SK-N-SH treated with all-trans-retinoic acid at 6 μM for 48 hours (cell line): ENCODE measurements at regions not wholly inside any gene's neighbourhood (a gene's known extent, or its start where the extent isn't known, plus 50 kb on each side); places are given as distances from the start of the nearest gene placed in this dataset.

ENCODE experiments used
- ATAC-seq: fragments of 200-7000 bp; cut with Tn5 transposase; 3 replicates; pipeline ENCODE4 v1.9.1; 2020; ENCODE audit warnings: mild to moderate bottlenecking, moderate library complexity
- ARNTL ChIP-seq: fragments of 450-650 bp; formaldehyde crosslinking; IDR thresholded peaks from 2 replicates; pipeline ENCODE4 v1.5.0; 2020; ENCODE audit warnings: low read depth, mild to moderate bottlenecking, moderate library complexity, borderline replicate concordance
- BACH2 ChIP-seq: fragments of 250-450 bp; sonication (Bioruptor Pico); IDR thresholded peaks from 2 replicates; pipeline ENCODE4 v1.9.0; 2021; ENCODE audit warnings: mild to moderate bottlenecking, borderline replicate concordance
- CREB5 ChIP-seq: fragments of 250-450 bp; sonication (Bioruptor Pico); IDR thresholded peaks from 2 replicates; pipeline ENCODE4 v1.5.1; 2020; ENCODE audit warnings: low read depth, mild to moderate bottlenecking, moderate library complexity
- CSDC2 ChIP-seq: fragments of 250-450 bp; sonication (Bioruptor Pico); IDR thresholded peaks from 2 replicates; pipeline ENCODE4 v1.5.0; 2020; ENCODE audit warnings: mild to moderate bottlenecking, moderate library complexity
- CSRNP3 ChIP-seq: fragments of 250-450 bp; sonication (Bioruptor Pico); IDR thresholded peaks from 2 replicates; pipeline ENCODE4 v1.5.1; 2021; ENCODE audit warnings: mild to moderate bottlenecking, moderate library complexity
- ESRRG ChIP-seq: fragments of 250-450 bp; sonication (Bioruptor Pico); IDR thresholded peaks from 2 replicates; pipeline ENCODE4 v1.6.1; 2021; ENCODE audit warnings: mild to moderate bottlenecking
- GLIS3 ChIP-seq: fragments of 250-450 bp; sonication (Bioruptor Pico); IDR thresholded peaks from 2 replicates; pipeline ENCODE4 v1.5.0; 2020; ENCODE audit warnings: mild to moderate bottlenecking, moderate library complexity
- ISL1 ChIP-seq: fragments of 250-450 bp; sonication (Bioruptor Pico); IDR thresholded peaks from 2 replicates; pipeline ENCODE4 v2.1.2; 2022; ENCODE audit warnings: mild to moderate bottlenecking, moderate library complexity
- OSR1 ChIP-seq: fragments of 250-450 bp; sonication (Bioruptor Pico); IDR thresholded peaks from 2 replicates; pipeline ENCODE4 v1.8.0; 2022; ENCODE audit warnings: moderate library complexity, mild to moderate bottlenecking, inconsistent platforms
- PPARA ChIP-seq: fragments of 250-450 bp; sonication (Bioruptor Pico); IDR thresholded peaks from 2 replicates; pipeline ENCODE4 v1.5.0; 2020; ENCODE audit warnings: mild to moderate bottlenecking, borderline replicate concordance
- RARB ChIP-seq: fragments of 250-450 bp; sonication (Bioruptor Pico); IDR thresholded peaks from 2 replicates; pipeline ENCODE4 v1.8.0; 2021; ENCODE audit warnings: mild to moderate bottlenecking, moderate library complexity
- SNAI2 ChIP-seq: fragments of 250-450 bp; sonication (Bioruptor Pico); IDR thresholded peaks from 2 replicates; pipeline ENCODE4 v1.5.0; 2020; ENCODE audit warnings: mild to moderate bottlenecking, moderate library complexity
- TCF4 ChIP-seq: fragments of 250-450 bp; sonication (Bioruptor Pico); IDR thresholded peaks from 2 replicates; pipeline ENCODE4 v1.8.0; 2021; ENCODE audit warnings: mild to moderate bottlenecking, moderate library complexity, borderline replicate concordance
- TOX ChIP-seq: fragments of 250-450 bp; sonication (Bioruptor Pico); IDR thresholded peaks from 2 replicates; pipeline ENCODE4 v1.8.0; 2021; ENCODE audit warnings: mild to moderate bottlenecking, moderate library complexity, borderline replicate concordance
- ZC3H10 ChIP-seq: fragments of 250-450 bp; sonication (Bioruptor Pico); IDR thresholded peaks from 2 replicates; pipeline ENCODE4 v1.5.1; 2021; ENCODE audit warnings: mild to moderate bottlenecking, moderate library complexity
- ZFP3 ChIP-seq: fragments of 250-450 bp; sonication (Bioruptor Pico); IDR thresholded peaks from 2 replicates; pipeline ENCODE4 v1.5.0; 2020; ENCODE audit warnings: mild to moderate bottlenecking, moderate library complexity
- ZFP30 ChIP-seq: fragments of 450-650 bp; formaldehyde crosslinking; IDR thresholded peaks from 2 replicates; pipeline ENCODE4 v1.5.0; 2022; ENCODE audit warnings: mild to moderate bottlenecking, moderate library complexity
- ZNF565 ChIP-seq: fragments of 450-650 bp; formaldehyde crosslinking; conservative IDR thresholded peaks from 2 replicates; pipeline ENCODE4 v1.5.0; 2020; ENCODE audit warnings: low read depth, mild to moderate bottlenecking, moderate library complexity
- ZNF70 ChIP-seq: fragments of 450-650 bp; formaldehyde crosslinking; IDR thresholded peaks from 2 replicates; pipeline ENCODE4 v1.5.0; 2020; ENCODE audit warnings: mild to moderate bottlenecking, moderate library complexity
- ZNF8 ChIP-seq: fragments of 450-650 bp; formaldehyde crosslinking; IDR thresholded peaks from 2 replicates; pipeline ENCODE4 v1.5.0; 2020; ENCODE audit warnings: mild to moderate bottlenecking, moderate library complexity
- TF ChIP-seq, protein P1 (sequence below): fragments of 250-450 bp; sonication (Bioruptor Pico); IDR thresholded peaks from 2 replicates; pipeline ENCODE4 v1.8.0; 2020; ENCODE audit warnings: mild to moderate bottlenecking, moderate library complexity, borderline replicate concordance

DNA sequence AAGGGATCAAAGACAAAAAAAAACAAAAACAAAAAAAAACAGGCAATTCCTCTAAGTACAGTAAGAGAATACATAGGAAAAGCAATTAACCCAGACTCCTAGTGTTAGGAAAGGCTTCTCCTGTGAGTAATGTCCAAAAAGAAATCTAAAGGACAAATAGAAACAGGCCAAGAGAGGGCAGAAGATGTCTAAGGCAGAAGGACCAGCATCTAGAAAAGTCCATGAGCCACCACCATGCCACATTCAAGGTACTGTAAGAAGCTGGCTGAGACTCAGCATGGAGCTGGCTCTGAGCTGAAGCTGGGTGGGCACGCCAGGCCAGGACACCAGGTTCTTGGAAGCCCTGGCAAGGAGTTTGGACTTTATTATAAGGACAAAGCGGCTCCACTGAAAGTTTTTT, 118.1 kb upstream of the FRY start:
- TF ChIP-seq OSR1 (CRISPR knock-in tag): no peak
- no peak for TF ChIP-seq ZC3H10 (CRISPR knock-in tag)
- TF ChIP-seq, protein P1, sequence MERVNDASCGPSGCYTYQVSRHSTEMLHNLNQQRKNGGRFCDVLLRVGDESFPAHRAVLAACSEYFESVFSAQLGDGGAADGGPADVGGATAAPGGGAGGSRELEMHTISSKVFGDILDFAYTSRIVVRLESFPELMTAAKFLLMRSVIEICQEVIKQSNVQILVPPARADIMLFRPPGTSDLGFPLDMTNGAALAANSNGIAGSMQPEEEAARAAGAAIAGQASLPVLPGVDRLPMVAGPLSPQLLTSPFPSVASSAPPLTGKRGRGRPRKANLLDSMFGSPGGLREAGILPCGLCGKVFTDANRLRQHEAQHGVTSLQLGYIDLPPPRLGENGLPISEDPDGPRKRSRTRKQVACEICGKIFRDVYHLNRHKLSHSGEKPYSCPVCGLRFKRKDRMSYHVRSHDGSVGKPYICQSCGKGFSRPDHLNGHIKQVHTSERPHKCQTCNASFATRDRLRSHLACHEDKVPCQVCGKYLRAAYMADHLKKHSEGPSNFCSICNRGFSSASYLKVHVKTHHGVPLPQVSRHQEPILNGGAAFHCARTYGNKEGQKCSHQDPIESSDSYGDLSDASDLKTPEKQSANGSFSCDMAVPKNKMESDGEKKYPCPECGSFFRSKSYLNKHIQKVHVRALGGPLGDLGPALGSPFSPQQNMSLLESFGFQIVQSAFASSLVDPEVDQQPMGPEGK: no peak
- TF ChIP-seq ESRRG (CRISPR knock-in tag): no peak
- no peak for TF ChIP-seq ZNF70 (CRISPR knock-in tag)
- TF ChIP-seq SNAI2 (CRISPR knock-in tag): no peak
- no peak for TF ChIP-seq CSDC2 (CRISPR knock-in tag)
- no peak for TF ChIP-seq CSRNP3 (CRISPR knock-in tag)
- no peak for TF ChIP-seq CREB5 (CRISPR knock-in tag)
- no peak for TF ChIP-seq GLIS3
- no peak for TF ChIP-seq ZFP30 (CRISPR knock-in tag)
- TF ChIP-seq ZNF8 (CRISPR knock-in tag): no peak
- no peak for TF ChIP-seq ARNTL (CRISPR knock-in tag)
- TF ChIP-seq ZNF565 (CRISPR knock-in tag): no peak
- no peak for TF ChIP-seq PPARA
- no peak; the same call in 2 of the 3 replicates for ATAC-seq

DNA sequence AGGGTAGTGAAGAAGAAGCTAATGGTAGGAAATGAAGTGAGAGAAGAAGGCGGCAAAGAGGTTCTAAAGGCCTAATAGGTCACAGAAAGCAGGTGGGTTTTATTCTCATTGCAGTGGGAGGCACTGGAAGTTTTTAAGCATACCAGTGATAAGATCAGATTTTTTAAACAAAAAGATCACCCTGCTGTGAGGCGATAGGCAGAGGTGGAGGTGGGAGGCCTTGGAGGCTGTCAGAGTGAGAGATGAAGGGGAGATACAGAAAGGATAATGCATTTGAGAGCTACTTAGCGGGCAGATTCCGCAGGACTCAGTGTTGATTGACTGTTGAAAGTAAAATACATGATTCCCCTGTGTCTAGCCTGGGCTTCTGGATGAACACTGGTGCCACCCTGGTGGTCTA, 116.7 kb upstream of the FRY start:
- TF ChIP-seq, protein P1: no peak
- TF ChIP-seq GLIS3: no peak
- no peak for TF ChIP-seq ISL1 (CRISPR knock-in tag)
- TF ChIP-seq BACH2 (CRISPR knock-in tag): no peak
- no peak for TF ChIP-seq TCF4 (CRISPR knock-in tag)
- no peak for TF ChIP-seq ARNTL (CRISPR knock-in tag)
- no peak for TF ChIP-seq CSDC2 (CRISPR knock-in tag)
- no peak for TF ChIP-seq ZNF565 (CRISPR knock-in tag)
- TF ChIP-seq SNAI2 (CRISPR knock-in tag): no peak
- no peak for TF ChIP-seq ZNF70 (CRISPR knock-in tag)
- no peak for TF ChIP-seq CREB5 (CRISPR knock-in tag)
- no peak for TF ChIP-seq PPARA
- TF ChIP-seq ESRRG (CRISPR knock-in tag): no peak
- TF ChIP-seq, all 23 proteins: peak for 0
- ATAC-seq: no peak

DNA sequence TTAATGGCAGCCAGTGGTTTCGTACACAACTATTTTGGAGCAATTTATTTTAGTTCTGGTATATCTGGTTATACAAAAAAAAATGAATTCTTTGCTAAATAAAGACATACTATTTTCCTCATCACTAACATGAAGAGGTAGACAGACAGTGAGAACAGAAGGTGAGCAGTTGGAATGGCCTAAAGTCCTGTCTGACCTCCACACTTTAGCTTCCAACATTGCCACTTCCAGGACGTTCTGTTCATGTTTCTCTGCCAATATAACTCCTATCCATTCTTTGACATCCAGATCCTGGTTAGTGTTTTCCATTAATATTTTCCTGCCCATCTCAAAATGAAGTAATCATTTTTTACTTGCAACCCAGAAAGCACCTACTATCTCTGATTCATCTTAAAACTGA, 112.9 kb upstream of the FRY start:
- TF ChIP-seq OSR1 (CRISPR knock-in tag) (no peak), BACH2 (CRISPR knock-in tag) (no peak), CREB5 (CRISPR knock-in tag) (no peak), ZNF70 (CRISPR knock-in tag) (no peak), ZNF565 (CRISPR knock-in tag) (no peak), TOX (CRISPR knock-in tag) (no peak), ISL1 (CRISPR knock-in tag) (no peak), CSRNP3 (CRISPR knock-in tag) (no peak), ZFP3 (CRISPR knock-in tag) (no peak), SNAI2 (CRISPR knock-in tag) (no peak), ZFP30 (CRISPR knock-in tag) (no peak), PPARA (no peak), RARB (no peak), ZC3H10 (CRISPR knock-in tag) (no peak)
- TF ChIP-seq, protein P1: no peak
- TF ChIP-seq, all 23 proteins: peak for 0
- no peak for ATAC-seq
